CD4-positive, alpha-beta T cell (primary cell): ENCODE measurements at regions not wholly inside any gene's neighbourhood (a gene's known extent, or its start where the extent isn't known, plus 50 kb on each side); places are given as distances from the start of the nearest gene placed in this dataset.

Source experiments
- ATAC-seq: fragments of 200-7000 bp; cut with Tn5 transposase; one replicate; pipeline ENCODE4 v1.10.0; 2022; ENCODE audit warnings: mild to moderate bottlenecking; ENCODE audit not compliant: poor library complexity
- CTCF ChIA-PET: fragments of 350-600 bp; sonication (Branson Sonifier 250); formaldehyde crosslinking; loops from one replicate; lab custom pipeline; 2021; ENCODE audit warnings: antibody characterized with exemption, inconsistent platforms; lab: Charles Lee
- POLR2A ChIA-PET: fragments of 350-600 bp; sonication (Branson Sonifier 250); formaldehyde crosslinking; loops from one replicate; lab custom pipeline; 2021; ENCODE audit warnings: antibody characterized with exemption, inconsistent platforms; lab: Charles Lee
- DNase-seq, 14 experiments: peaks; one replicate each; pipeline ENCODE4 v3.0.0-alpha.2; 2013 to 2020; ENCODE audit warnings: mixed read lengths in 2 of 14
- H3K27ac ChIP-seq, 2 donors: one replicate each; pipeline versions ENCODE4 v1.5.1 to v1.7.0; 2013; ENCODE audit warnings: low read length in 2 of 2, low read depth in 1 of 2, mild to moderate bottlenecking in 1 of 2
- H3K27me3 ChIP-seq, 2 experiments: 1 replicate in 1 of 2; 2 replicates in 1 of 2; pipeline versions ENCODE4 v1.6.1 to v1.7.0; 2013; ENCODE audit warnings: low read length in 2 of 2, control low read depth in 1 of 2, mild to moderate bottlenecking in 1 of 2, moderate library complexity in 1 of 2; ENCODE audit not compliant: insufficient read depth in 2 of 2, control insufficient read depth in 1 of 2
- H3K36me3 ChIP-seq: one replicate; pipeline ENCODE4 v1.6.1; 2013; ENCODE audit warnings: low read length, control low read depth; ENCODE audit not compliant: insufficient read depth
- H3K4me1 ChIP-seq: one replicate; pipeline ENCODE4 v1.6.1; 2013; ENCODE audit warnings: low read length, control low read depth; ENCODE audit not compliant: insufficient read depth
- H3K4me3 ChIP-seq: one replicate; pipeline ENCODE4 v1.5.1; 2013; ENCODE audit warnings: mild to moderate bottlenecking, low read length, moderate library complexity
- H3K9me3 ChIP-seq, 2 experiments: 1 replicate in 1 of 2; 2 replicates in 1 of 2; pipeline versions ENCODE4 v1.6.1 to v1.7.0; 2013; ENCODE audit warnings: low read length in 2 of 2, mild to moderate bottlenecking in 2 of 2, control low read depth in 1 of 2, moderate library complexity in 1 of 2; ENCODE audit not compliant: control insufficient read depth in 1 of 2, insufficient read depth in 1 of 2
- H3K27ac Mint-ChIP-seq: one replicate; pipeline ENCODE4 v1.8.0; 2020; ENCODE audit warnings: mixed read lengths
- H3K27me3 Mint-ChIP-seq: one replicate; pipeline ENCODE4 v1.8.0; 2021; ENCODE audit warnings: mixed read lengths
- H3K36me3 Mint-ChIP-seq: one replicate; pipeline ENCODE4 v1.8.0; 2021; ENCODE audit warnings: low read depth, mixed read lengths
- H3K4me1 Mint-ChIP-seq: one replicate; pipeline ENCODE4 v1.8.0; 2021; ENCODE audit warnings: low read depth, mixed read lengths
- H3K4me3 Mint-ChIP-seq: one replicate; pipeline ENCODE4 v1.8.0; 2020; ENCODE audit warnings: mild to moderate bottlenecking, mixed read lengths
- H3K9me3 Mint-ChIP-seq: one replicate; pipeline ENCODE4 v1.8.0; 2020; ENCODE audit warnings: mixed read lengths
- CTCF ChIP-seq: fragments of 200-600 bp; IDR thresholded peaks from one replicate; pipeline ENCODE4 v1.8.0; 2022; ENCODE audit warnings: antibody characterized with exemption, mild to moderate bottlenecking
- intact Hi-C, 2 experiments: fragments of 100-400 bp; cut with DNase I in 1 of 2; cut with micrococcal nuclease in 1 of 2; formaldehyde crosslinking; loops; one replicate each; pipeline versions ENCODE4 v1.15.1 to v1.9.0; 2023 to 2025; cut with DNase I, micrococcal nuclease

- intact Hi-C loops = no loop called here
- no peak for TF ChIP-seq CTCF
- Histone ChIP-seq H3K9me3 (no peaks in the 10 kb centered on the region), H3K4me1 (peaks cover 42% of the 10 kb centered on the region), H3K27ac (no peak overlapping the region), H3K4me3 (no peak overlapping the region), H3K36me3 (no peaks in the 10 kb centered on the region), H3K27me3 (no peaks in the 10 kb centered on the region)
- POLR2A ChIA-PET = no interaction called here
- Mint-ChIP-seq H3K27me3 (no peaks in the 10 kb centered on the region), H3K4me1 (peaks cover 32% of the 10 kb centered on the region), H3K4me3 (no peak overlapping the region), H3K9me3 (no peaks in the 10 kb centered on the region), H3K36me3 (no peaks in the 10 kb centered on the region), H3K27ac (no peak overlapping the region)
- CTCF ChIA-PET = no interaction called here
- ATAC-seq (no peak), DNase-seq (no peak)
Observed at GRCh38 chr10:3422282-3422681, 249.7 kb upstream of the PITRM1 start.

GRCh38 chr10:3421537-3422257 lies 249.1 kb upstream of the PITRM1 start:
- no peak overlapping the region for H3K4me3 ChIP-seq
- Mint-ChIP-seq H3K27ac (no peak overlapping the region), H3K36me3 (no peaks in the 10 kb centered on the region), H3K4me3 (no peak overlapping the region), H3K9me3 (no peaks in the 10 kb centered on the region), H3K4me1 (peaks cover 32% of the 10 kb centered on the region), H3K27me3 (no peaks in the 10 kb centered on the region)
- H3K27me3 ChIP-seq = no peaks in the 10 kb centered on the region
- ATAC-seq (no peak), DNase-seq (peak in 2 of 14 experiments; percentile 35 to 58)
- TF ChIP-seq CTCF = no peak
- no peak overlapping the region for H3K27ac ChIP-seq
- no peaks in the 10 kb centered on the region for H3K9me3 ChIP-seq
- ChIA-PET CTCF (no interaction called here), POLR2A (no interaction called here)
- intact Hi-C loops = no loop called here
- no peaks in the 10 kb centered on the region for H3K36me3 ChIP-seq
- peaks cover 42% of the 10 kb centered on the region for H3K4me1 ChIP-seq

GRCh38 chr10:3420527-3421469 lies 248.2 kb upstream of the PITRM1 start:
- Mint-ChIP-seq H3K4me1 (peaks cover 32% of the 10 kb centered on the region), H3K4me3 (no peak overlapping the region), H3K36me3 (no peaks in the 10 kb centered on the region), H3K27ac (no peak overlapping the region), H3K27me3 (no peaks in the 10 kb centered on the region), H3K9me3 (no peaks in the 10 kb centered on the region)
- Histone ChIP-seq H3K4me3 (no peak overlapping the region), H3K36me3 (no peaks in the 10 kb centered on the region), H3K27ac (no peak overlapping the region), H3K9me3 (no peaks in the 10 kb centered on the region), H3K4me1 (peaks cover 42% of the 10 kb centered on the region), H3K27me3 (no peaks in the 10 kb centered on the region)
- ATAC-seq (no peak), DNase-seq (no peak)
- ChIA-PET POLR2A (no interaction called here), CTCF (no interaction called here)
- no peak for TF ChIP-seq CTCF
- intact Hi-C loops = no loop called here
